Natural killer cell treated with Interleukin-12 subunit alpha and Interleukin-12 subunit beta and Interleukin-15 and Interleukin-18, amount 100 ng/mL, for 72 hours (primary cell): ENCODE measurements at regions not wholly inside any gene's neighbourhood (a gene's known extent, or its start where the extent isn't known, plus 50 kb on each side); places are given as distances from the start of the nearest gene placed in this dataset.

Experiments used
- ATAC-seq, 2 donors: fragments of 150-1000 bp; cut with Tn5 transposase in 1 of 2; sonication (Bioruptor Pico), chemical (Tn5 transposase) in 1 of 2; 2 replicates each; pipeline ENCODE4 v1.10.0; 2021
- DNase-seq: peaks from one replicate; pipeline ENCODE4 v3.0.0; 2022; ENCODE audit warnings: low spot score
- H3K27ac Mint-ChIP-seq, 2 donors: 1 replicate in 1 of 2; 2 replicates in 1 of 2; pipeline ENCODE4 v1.8.0; 2022; ENCODE audit warnings: mixed read lengths in 2 of 2, mild to moderate bottlenecking in 1 of 2, moderate library complexity in 1 of 2
- H3K27me3 Mint-ChIP-seq, 2 donors: 1 replicate in 1 of 2; 2 replicates in 1 of 2; pipeline ENCODE4 v1.8.0; 2022; ENCODE audit warnings: mixed read lengths in 2 of 2
- H3K36me3 Mint-ChIP-seq: one replicate; pipeline ENCODE4 v1.8.0; 2022; ENCODE audit warnings: mixed read lengths
- H3K4me1 Mint-ChIP-seq, 2 donors: 1 replicate in 1 of 2; 2 replicates in 1 of 2; pipeline ENCODE4 v1.8.0; 2022; ENCODE audit warnings: low read depth in 2 of 2, mixed read lengths in 2 of 2, mild to moderate bottlenecking in 1 of 2
- H3K4me3 Mint-ChIP-seq: one replicate; pipeline ENCODE4 v1.8.0; 2022; ENCODE audit warnings: mixed read lengths
- H3K9me3 Mint-ChIP-seq: 2 replicates; pipeline ENCODE4 v1.8.0; 2022; ENCODE audit warnings: mixed read lengths

DNA sequence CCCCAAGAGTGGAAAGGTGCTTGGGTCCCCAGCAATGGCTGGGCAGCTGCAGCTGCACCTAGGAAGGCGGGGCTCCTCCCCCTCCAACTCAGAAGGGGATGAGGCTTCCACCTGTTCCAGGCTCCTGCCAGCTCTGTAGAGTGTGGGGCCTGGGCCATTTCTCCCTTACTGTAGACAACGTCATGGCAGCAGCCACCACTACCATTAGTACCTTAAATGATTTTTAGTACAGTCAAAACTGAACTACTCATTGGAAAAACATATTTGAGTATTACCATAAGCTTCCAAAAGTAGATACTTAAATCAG, 1274.2 kb upstream of the GBE1 start:
- Mint-ChIP-seq H3K27me3 (no peaks in the 10 kb centered on the region), H3K27ac (no peak overlapping the region), H3K36me3 (peaks cover 4% of the 10 kb centered on the region), H3K9me3 (peaks cover 7% of the 10 kb centered on the region), H3K4me3 (no peak overlapping the region), H3K4me1 (no peaks in the 10 kb centered on the region)
- DNase-seq (no peak), ATAC-seq (no peak)

DNA sequence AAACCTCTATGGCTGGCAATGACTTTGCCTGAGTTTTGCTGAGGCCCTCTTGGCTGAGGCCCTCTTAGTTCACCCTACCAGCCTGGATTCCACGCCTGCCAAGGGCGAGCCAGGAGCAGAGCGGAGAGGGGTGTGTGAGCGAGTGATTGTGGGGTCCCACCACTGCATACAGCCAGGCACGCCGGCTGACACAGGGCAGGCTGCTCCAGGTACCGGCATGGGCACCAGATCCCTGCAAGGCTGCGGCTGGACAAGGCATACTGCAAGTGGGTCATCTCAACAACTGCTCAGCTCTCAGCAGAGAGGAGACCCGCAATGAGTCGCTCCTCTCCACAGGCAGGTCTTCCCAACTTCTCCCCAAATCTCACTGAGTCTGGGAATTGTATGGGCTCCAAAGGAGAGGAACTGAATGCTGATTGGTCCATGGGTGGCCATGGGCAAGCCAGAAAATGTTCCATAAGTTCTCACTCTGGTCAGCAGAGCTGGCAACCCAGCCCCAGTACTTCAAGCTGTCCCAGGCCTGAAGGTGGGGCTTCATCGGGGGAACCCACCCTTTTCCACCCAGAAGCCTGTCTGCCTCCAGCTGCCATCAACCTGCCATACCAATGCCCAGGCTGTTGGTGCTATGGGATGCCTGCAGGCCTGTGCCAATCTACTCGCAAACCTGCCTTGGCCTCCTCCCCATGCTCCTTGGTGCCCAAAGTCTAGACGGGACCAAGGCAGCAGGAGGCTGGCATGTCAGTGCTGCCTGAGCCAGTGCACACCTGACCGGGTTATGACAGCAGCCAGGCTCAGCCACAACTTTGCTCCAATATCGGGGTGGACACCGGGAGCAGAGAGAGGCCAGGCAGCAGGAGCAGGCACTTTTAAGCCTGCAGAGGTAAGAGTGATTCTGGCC, 1273.6 kb upstream of the GBE1 start:
- Mint-ChIP-seq H3K27ac (no peak overlapping the region), H3K4me3 (no peak overlapping the region), H3K9me3 (peaks cover 7% of the 10 kb centered on the region), H3K27me3 (no peaks in the 10 kb centered on the region), H3K4me1 (no peaks in the 10 kb centered on the region), H3K36me3 (peaks cover 4% of the 10 kb centered on the region)
- no peak for DNase-seq
- ATAC-seq: no peak

DNA sequence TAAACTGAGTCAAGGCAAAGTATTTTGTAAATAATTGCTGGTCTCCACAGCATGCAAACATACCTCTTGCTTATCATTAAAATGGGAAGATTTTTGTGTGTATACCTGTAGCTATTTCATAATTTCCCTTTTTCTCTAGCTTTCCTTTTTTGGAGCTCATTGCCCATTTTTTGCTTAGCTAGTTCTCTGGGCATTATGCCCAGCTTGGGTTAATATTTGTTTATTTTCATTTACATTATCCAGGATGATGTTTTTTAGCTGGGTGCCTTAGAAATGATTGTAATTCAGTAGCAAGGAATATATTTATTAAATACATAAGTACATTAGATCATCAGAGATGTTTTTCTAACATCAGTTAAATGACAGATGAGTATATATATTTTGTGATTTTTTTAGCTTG, 1271.7 kb upstream of the GBE1 start:
- no peak overlapping the region for H3K27ac Mint-ChIP-seq
- H3K9me3 Mint-ChIP-seq: peaks cover 13% of the 10 kb centered on the region
- DNase-seq: no peak
- H3K4me3 Mint-ChIP-seq: no peak overlapping the region
- H3K27me3 Mint-ChIP-seq: no peaks in the 10 kb centered on the region
- no peaks in the 10 kb centered on the region for H3K36me3 Mint-ChIP-seq
- H3K4me1 Mint-ChIP-seq: no peaks in the 10 kb centered on the region
- ATAC-seq: no peak

DNA sequence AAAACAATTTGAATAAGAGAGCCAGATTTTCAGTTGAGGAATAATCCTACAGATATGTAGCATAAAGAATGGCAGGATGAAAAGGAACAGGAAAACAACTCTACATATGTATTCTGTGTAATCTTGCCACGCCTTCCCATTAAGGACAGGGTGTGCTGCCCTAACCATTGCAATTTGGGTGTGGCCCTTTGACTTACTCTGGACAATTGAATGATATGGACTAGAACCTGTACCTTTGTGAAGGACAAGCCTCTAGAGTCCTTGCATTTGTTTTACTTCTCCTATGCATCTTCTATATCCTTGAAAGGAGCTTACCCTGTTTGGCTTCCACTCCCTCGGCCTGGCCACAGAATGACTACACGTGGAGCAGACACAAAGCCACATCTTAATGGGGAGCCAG, 1261.6 kb upstream of the GBE1 start:
- no peaks in the 10 kb centered on the region for H3K36me3 Mint-ChIP-seq
- no peak overlapping the region for H3K27ac Mint-ChIP-seq
- DNase-seq (no peak), ATAC-seq (no peak)
- no peak overlapping the region for H3K4me3 Mint-ChIP-seq
- peaks cover 7% of the 10 kb centered on the region for H3K9me3 Mint-ChIP-seq
- no peaks in the 10 kb centered on the region for H3K4me1 Mint-ChIP-seq
- no peaks in the 10 kb centered on the region for H3K27me3 Mint-ChIP-seq

DNA sequence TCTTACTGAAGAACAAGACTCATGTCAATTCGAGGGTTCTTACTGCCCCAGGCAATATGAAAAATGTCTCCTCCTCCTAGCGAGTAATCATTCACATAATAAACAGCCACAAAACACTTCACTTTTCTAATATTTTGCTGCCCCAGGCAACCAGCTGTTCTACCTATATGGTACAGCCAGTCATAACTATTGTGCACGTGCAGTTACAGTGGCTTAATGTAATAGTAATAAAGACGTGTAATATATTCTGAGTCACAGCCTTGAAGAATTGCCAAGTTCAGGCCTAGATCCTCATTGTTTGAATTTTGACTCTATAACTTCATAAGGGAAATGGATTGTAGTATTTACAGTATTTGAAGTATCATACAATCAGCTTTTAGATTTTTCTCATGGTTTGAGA, 1250.0 kb upstream of the GBE1 start:
- H3K9me3 Mint-ChIP-seq: peaks cover 14% of the 10 kb centered on the region
- no peak overlapping the region for H3K27ac Mint-ChIP-seq
- no peak for ATAC-seq
- DNase-seq: no peak
- no peak overlapping the region for H3K4me3 Mint-ChIP-seq
- H3K27me3 Mint-ChIP-seq: no peaks in the 10 kb centered on the region
- H3K4me1 Mint-ChIP-seq: no peaks in the 10 kb centered on the region
- no peaks in the 10 kb centered on the region for H3K36me3 Mint-ChIP-seq

DNA sequence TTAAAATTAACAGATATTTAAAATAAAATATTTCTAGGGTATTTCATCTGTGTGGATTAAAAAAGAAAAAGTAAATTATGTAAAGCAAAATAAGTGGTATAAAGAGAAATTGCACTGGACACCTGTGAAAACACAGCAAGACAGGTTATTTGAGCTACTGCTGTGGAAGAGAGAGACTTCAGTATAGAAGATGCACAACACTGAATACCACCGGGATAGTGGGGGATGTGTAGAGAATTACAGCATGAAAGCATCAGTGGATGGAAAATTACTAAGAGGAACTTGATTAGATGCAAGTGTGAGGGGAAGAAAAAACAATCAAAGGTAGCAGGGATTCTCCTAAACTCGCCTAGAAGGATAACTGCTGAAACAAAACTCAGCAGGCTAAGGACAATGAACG, 1242.5 kb upstream of the GBE1 start:
- no peak for ATAC-seq
- Mint-ChIP-seq H3K9me3 (peaks cover 23% of the 10 kb centered on the region), H3K4me1 (no peaks in the 10 kb centered on the region), H3K27ac (no peak overlapping the region), H3K36me3 (no peaks in the 10 kb centered on the region), H3K27me3 (no peaks in the 10 kb centered on the region), H3K4me3 (no peak overlapping the region)
- DNase-seq: no peak

DNA sequence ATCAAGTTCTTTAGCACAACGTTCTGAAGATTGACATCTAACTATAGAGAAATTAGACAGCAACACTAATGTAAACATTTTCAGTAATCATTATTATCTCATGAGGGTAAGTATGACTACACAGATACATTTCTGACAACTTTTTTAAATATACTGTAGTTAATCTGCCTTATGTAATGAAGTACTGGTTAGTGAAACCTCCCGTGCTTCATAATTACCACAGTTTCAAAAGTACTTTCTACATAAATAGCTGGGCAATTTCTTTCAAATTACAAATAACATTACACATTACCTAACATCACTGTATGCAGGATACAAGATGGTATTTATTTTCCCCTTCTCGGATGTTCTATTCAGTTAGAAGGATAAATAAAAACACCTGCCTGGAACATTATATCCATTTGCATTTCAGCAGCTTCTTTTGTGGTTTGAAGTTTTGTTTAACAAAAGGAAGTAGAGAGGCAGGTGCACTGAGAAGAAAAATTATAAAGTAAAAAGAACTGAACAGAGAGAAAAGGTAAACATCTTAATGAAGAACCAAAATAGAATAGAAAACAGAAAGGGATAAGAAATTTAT, 1241.5 kb upstream of the GBE1 start:
- DNase-seq (no peak), ATAC-seq (no peak)
- H3K27ac Mint-ChIP-seq: no peak overlapping the region
- H3K4me1 Mint-ChIP-seq: no peaks in the 10 kb centered on the region
- peaks cover 21% of the 10 kb centered on the region for H3K9me3 Mint-ChIP-seq
- no peaks in the 10 kb centered on the region for H3K36me3 Mint-ChIP-seq
- H3K27me3 Mint-ChIP-seq: no peaks in the 10 kb centered on the region
- no peak overlapping the region for H3K4me3 Mint-ChIP-seq

DNA sequence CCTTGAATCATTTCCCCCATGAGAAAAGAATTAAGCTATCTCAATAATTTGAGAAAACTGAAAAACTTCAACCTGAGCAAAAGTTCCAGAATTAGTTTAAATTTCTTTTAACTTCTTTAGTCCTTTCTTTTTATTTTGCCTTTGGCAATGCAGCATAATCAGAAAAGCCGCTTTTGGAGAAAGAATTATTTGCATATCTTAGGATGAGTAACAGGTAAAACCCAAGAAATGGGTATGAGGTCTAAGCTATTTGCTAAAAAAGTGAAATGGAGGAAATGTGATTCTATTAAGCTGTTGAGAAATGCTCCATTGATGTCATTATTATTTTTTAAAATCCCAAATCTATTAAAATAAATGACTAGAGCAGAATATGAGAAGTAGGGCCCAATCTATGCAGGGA, 1238.3 kb upstream of the GBE1 start:
- H3K9me3 Mint-ChIP-seq: peaks cover 22% of the 10 kb centered on the region
- ATAC-seq: no peak
- H3K4me3 Mint-ChIP-seq: no peak overlapping the region
- no peak for DNase-seq
- H3K27ac Mint-ChIP-seq: no peak overlapping the region
- no peaks in the 10 kb centered on the region for H3K36me3 Mint-ChIP-seq
- no peaks in the 10 kb centered on the region for H3K4me1 Mint-ChIP-seq
- no peaks in the 10 kb centered on the region for H3K27me3 Mint-ChIP-seq

DNA sequence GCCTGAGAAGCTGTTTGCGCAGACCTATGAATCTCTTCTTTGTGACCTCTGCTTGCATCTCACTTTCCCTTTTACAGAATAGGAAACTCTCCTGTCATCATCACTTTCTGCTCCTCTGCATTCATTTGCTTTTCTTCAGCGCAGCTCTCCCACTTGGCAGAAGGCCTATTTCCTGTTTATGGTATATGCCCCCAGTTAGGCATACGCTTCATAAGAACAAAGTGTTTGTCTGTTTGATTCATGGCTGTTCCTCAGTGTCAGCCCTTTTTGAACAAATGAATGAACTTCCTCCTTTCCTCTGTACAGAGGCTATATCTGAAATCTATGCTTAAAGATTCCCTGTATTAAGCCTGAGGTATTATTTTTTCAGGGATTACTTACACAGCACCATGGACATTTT, 1216.9 kb upstream of the GBE1 start:
- Mint-ChIP-seq H3K4me1 (no peaks in the 10 kb centered on the region), H3K4me3 (no peak overlapping the region), H3K36me3 (peaks cover 9% of the 10 kb centered on the region), H3K27me3 (no peaks in the 10 kb centered on the region), H3K27ac (no peak overlapping the region), H3K9me3 (peaks cover 24% of the 10 kb centered on the region)
- DNase-seq (no peak), ATAC-seq (no peak)

DNA sequence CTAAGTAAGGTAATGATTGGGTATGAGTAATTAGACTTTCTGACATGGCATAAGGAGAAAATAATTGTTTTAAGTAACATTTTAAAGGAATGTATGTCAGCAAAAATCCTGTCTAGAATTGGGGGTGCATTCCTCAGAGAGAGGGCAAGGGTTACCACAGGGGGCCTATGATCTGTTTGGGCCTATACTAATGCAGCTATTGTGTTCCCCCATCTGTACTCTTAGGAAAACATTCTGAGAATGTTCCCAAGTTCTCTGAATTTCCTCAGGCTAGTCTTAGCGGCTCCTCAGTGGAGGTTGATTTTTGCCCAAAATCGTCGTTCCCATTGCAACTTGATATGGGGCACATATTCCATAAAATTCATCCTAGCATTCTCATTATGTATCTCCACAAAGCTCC, 1216.4 kb upstream of the GBE1 start:
- no peak overlapping the region for H3K27ac Mint-ChIP-seq
- ATAC-seq (no peak), DNase-seq (no peak)
- no peaks in the 10 kb centered on the region for H3K4me1 Mint-ChIP-seq
- peaks cover 20% of the 10 kb centered on the region for H3K9me3 Mint-ChIP-seq
- H3K27me3 Mint-ChIP-seq: no peaks in the 10 kb centered on the region
- no peak overlapping the region for H3K4me3 Mint-ChIP-seq
- H3K36me3 Mint-ChIP-seq: peaks cover 4% of the 10 kb centered on the region

DNA sequence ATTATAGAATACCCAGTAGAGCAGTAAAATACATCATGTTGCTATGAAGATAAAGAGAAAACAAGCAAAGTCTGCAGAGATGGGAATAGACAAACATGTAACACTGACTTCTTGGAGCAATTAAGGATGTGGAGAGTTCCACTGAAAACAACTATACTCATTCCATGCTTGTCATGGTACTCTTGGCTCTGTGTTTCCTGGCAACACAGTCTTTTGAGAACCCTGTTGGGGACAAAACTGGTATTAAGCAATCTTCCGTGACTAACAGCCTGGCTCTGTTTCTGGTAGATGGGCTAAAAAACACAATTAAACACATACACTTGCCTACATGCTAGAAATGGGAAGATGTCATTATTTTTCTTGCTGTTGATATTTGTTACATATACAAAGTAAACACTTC, 1212.3 kb upstream of the GBE1 start:
- H3K9me3 Mint-ChIP-seq: peaks cover 12% of the 10 kb centered on the region
- peaks cover 4% of the 10 kb centered on the region for H3K36me3 Mint-ChIP-seq

DNA sequence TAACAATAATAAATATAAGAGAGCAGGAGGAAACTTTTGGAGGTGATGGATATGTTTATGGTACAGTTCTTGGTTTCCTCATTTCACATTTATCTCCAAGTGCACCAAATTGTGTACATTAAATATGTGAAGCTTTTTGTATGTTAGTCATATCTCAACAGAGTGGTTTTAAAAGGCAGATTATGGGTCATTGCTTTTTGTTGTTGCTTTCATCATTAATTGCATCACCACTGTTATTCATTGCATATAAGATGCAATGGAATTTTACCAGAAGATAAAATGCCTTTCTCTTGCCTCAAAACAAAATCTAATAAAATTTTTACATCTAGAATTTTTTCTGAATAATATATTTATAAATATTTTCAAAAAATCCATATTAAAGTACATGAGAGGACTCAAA, 1198.9 kb upstream of the GBE1 start:
- Mint-ChIP-seq H3K4me1 (no peaks in the 10 kb centered on the region), H3K36me3 (no peaks in the 10 kb centered on the region), H3K27ac (no peak overlapping the region), H3K4me3 (no peak overlapping the region), H3K9me3 (peaks cover 3% of the 10 kb centered on the region), H3K27me3 (no peaks in the 10 kb centered on the region)
- DNase-seq (no peak), ATAC-seq (no peak)

More for the DNA sequence above, 1212.3 kb upstream of the GBE1 start:
- Mint-ChIP-seq H3K4me3 (no peak overlapping the region), H3K27ac (no peak overlapping the region), H3K4me1 (no peaks in the 10 kb centered on the region), H3K27me3 (no peaks in the 10 kb centered on the region)
- no peak for ATAC-seq
- DNase-seq: no peak

DNA sequence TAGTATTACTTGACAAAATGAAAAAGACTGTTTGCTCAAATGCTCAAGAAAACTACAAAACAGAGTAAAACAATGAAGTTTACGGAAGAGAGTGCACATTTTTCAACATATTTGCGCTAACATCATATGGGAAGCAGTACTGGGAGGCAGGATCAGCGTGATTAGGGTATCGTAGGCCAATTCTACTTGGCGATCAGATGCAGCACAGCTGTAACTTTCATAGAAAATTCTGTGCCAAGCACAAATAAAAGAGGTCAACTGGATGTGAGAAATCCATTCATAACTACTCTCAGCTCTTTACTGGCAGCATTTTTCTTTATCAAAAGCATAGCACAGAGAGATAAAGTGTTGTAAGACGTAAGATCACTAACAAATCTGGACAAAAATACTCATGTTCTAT, 1196.3 kb upstream of the GBE1 start:
- DNase-seq (no peak), ATAC-seq (no peak)
- Mint-ChIP-seq H3K4me3 (no peak overlapping the region), H3K27me3 (no peaks in the 10 kb centered on the region), H3K27ac (no peak overlapping the region), H3K9me3 (peaks cover 4% of the 10 kb centered on the region), H3K4me1 (no peaks in the 10 kb centered on the region), H3K36me3 (no peaks in the 10 kb centered on the region)

DNA sequence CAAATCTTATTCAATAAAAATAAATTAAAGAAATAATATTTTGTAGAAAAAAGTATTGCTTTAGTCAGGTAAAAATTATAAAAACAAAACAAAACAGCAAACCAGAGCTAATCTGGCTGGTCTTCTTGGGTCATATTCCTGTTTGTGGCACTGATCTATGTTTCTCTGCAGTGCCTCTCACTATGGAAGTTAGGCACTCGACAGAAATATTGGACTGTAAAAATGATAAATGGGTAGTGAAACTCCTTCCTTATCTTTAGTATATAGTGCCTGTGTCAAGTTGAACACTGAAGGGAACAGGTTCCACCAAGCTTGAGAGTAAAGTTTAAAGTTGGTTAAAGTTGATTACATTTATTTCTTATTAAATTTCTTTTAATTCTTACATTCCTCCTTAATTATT, 1195.6 kb upstream of the GBE1 start:
- Mint-ChIP-seq H3K36me3 (no peaks in the 10 kb centered on the region), H3K9me3 (peaks cover 4% of the 10 kb centered on the region), H3K27me3 (no peaks in the 10 kb centered on the region), H3K4me3 (no peak overlapping the region), H3K4me1 (no peaks in the 10 kb centered on the region), H3K27ac (no peak overlapping the region)
- ATAC-seq (no peak), DNase-seq (no peak)

DNA sequence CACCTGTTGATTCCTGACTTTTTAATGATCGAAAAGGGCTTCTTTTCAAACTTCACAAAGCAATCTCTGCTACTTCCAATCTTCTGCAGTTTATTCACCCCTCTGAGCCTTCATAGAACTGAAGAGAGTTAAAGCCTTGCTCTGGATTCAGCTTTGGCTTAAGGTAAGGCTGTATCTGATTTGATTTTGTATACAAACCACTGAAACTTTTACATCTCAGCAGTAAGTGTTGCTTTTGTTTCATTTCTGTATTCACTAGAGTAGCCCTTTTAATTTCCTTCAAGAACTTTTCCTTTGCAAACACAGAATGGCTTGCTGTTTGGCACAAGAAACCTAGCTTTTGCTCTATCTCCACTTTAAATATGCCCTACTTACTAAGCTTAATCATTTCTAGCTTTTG, 1193.0 kb upstream of the GBE1 start:
- DNase-seq: no peak
- ATAC-seq: no peak
- no peaks in the 10 kb centered on the region for H3K4me1 Mint-ChIP-seq
- no peak overlapping the region for H3K27ac Mint-ChIP-seq
- H3K27me3 Mint-ChIP-seq: no peaks in the 10 kb centered on the region
- no peak overlapping the region for H3K4me3 Mint-ChIP-seq
- H3K9me3 Mint-ChIP-seq: peaks cover 4% of the 10 kb centered on the region
- H3K36me3 Mint-ChIP-seq: no peaks in the 10 kb centered on the region
